Ascending aorta (tissue), 2 donors: ENCODE measurements at regions not wholly inside any gene's neighbourhood (a gene's known extent, or its start where the extent isn't known, plus 50 kb on each side); places are given as distances from the start of the nearest gene placed in this dataset.

ENCODE experiments used
- DNase-seq, 2 donors: peaks; one replicate each; pipeline ENCODE4 v3.0.0-alpha.2; 2019; ENCODE audit warnings: low spot score in 2 of 2
- H3K27ac ChIP-seq, 2 donors: fragments of 200-600 bp; sonication (generic); one replicate each; pipeline ENCODE4 v1.5.1; 2016 to 2017; ENCODE audit warnings: mild to moderate bottlenecking in 1 of 2
- H3K27me3 ChIP-seq: fragments of 200-600 bp; sonication (generic); one replicate; pipeline ENCODE4 v1.5.1; 2017
- H3K36me3 ChIP-seq, 2 donors: fragments of 200-600 bp; sonication (generic); one replicate each; pipeline ENCODE4 v1.5.1; 2016
- H3K4me1 ChIP-seq, 2 donors: fragments of 200-600 bp; sonication (generic); one replicate each; pipeline ENCODE4 v1.5.1; 2016 to 2017; ENCODE audit warnings: mild to moderate bottlenecking in 1 of 2
- H3K4me3 ChIP-seq, 2 donors: fragments of 200-600 bp; sonication (generic); one replicate each; pipeline ENCODE4 v1.5.1; 2016 to 2017; ENCODE audit warnings: mild to moderate bottlenecking in 1 of 2
- H3K9me3 ChIP-seq, 2 donors: fragments of 200-600 bp; sonication (generic); one replicate each; pipeline ENCODE4 v1.5.1; 2016
- CTCF ChIP-seq, 3 experiments: fragments of 200-600 bp in 2 of 3; fragments of 450-650 bp in 1 of 3; sonication (generic) in 2 of 3; IDR thresholded peaks; one replicate each; pipeline ENCODE4 v1.5.1; 2016 to 2019; ENCODE audit warnings: antibody characterized with exemption in 3 of 3, mild to moderate bottlenecking in 1 of 3, moderate library complexity in 1 of 3
- intact Hi-C: fragments of 100-400 bp; cut with DNase I; formaldehyde crosslinking; loops from one replicate; pipeline ENCODE4 v1.15.1; 2023

- intact Hi-C loops, result no loop called here
These were observed 1587.0 kb upstream of the PRR20A start for GRCh38 chr13:55553701-55554100.

GRCh38 chr13:55554741-55555140, 1586.0 kb upstream of the PRR20A start:
- no peak for DNase-seq
- intact Hi-C loops, result no loop called here
- H3K9me3 ChIP-seq, result no peaks in the 10 kb centered on the region
- H3K4me3 ChIP-seq, result no peak overlapping the region
- no peaks in the 10 kb centered on the region for H3K4me1 ChIP-seq
- TF ChIP-seq CTCF (IDR thresholded peaks at IDR 0.05), result no peak
- H3K27me3 ChIP-seq, result no peaks in the 10 kb centered on the region
- no peaks in the 10 kb centered on the region for H3K36me3 ChIP-seq
- H3K27ac ChIP-seq, result no peak overlapping the region

More at GRCh38 chr13:55553701-55554100, 1587.0 kb upstream of the PRR20A start:
- Histone ChIP-seq H3K27ac (no peak overlapping the region), H3K36me3 (no peaks in the 10 kb centered on the region), H3K9me3 (no peaks in the 10 kb centered on the region), H3K27me3 (no peaks in the 10 kb centered on the region), H3K4me1 (no peaks in the 10 kb centered on the region), H3K4me3 (no peak overlapping the region)
- DNase-seq, result no peak
- no peak for TF ChIP-seq CTCF (IDR thresholded peaks at IDR 0.05)

- Histone ChIP-seq H3K27me3 (no peaks in the 10 kb centered on the region), H3K36me3 (no peaks in the 10 kb centered on the region), H3K4me1 (no peaks in the 10 kb centered on the region), H3K27ac (no peak overlapping the region), H3K4me3 (no peak overlapping the region), H3K9me3 (no peaks in the 10 kb centered on the region)
- DNase-seq, result no peak
- TF ChIP-seq CTCF (IDR thresholded peaks at IDR 0.05), result no peak
- intact Hi-C loops, result no loop called here
These were observed 1580.4 kb upstream of the PRR20A start for GRCh38 chr13:55560331-55560730.

GRCh38 chr13:55563267-55563666, 1577.5 kb upstream of the PRR20A start:
- intact Hi-C loops, result no loop called here
- H3K4me1 ChIP-seq, result no peaks in the 10 kb centered on the region
- no peak overlapping the region for H3K27ac ChIP-seq
- H3K27me3 ChIP-seq, result no peaks in the 10 kb centered on the region
- H3K36me3 ChIP-seq, result no peaks in the 10 kb centered on the region
- TF ChIP-seq CTCF (IDR thresholded peaks at IDR 0.05), result no peak
- no peak for DNase-seq
- H3K9me3 ChIP-seq, result no peaks in the 10 kb centered on the region
- no peak overlapping the region for H3K4me3 ChIP-seq

GRCh38 chr13:55566334-55566733, 1574.4 kb upstream of the PRR20A start:
- Histone ChIP-seq H3K27ac (no peak overlapping the region), H3K9me3 (no peaks in the 10 kb centered on the region), H3K4me1 (no peaks in the 10 kb centered on the region), H3K36me3 (no peaks in the 10 kb centered on the region), H3K4me3 (no peak overlapping the region), H3K27me3 (no peaks in the 10 kb centered on the region)
- no peak for TF ChIP-seq CTCF (IDR thresholded peaks at IDR 0.05)
- intact Hi-C loops, result no loop called here
- no peak for DNase-seq

GRCh38 chr13:55566779-55567178, 1573.9 kb upstream of the PRR20A start:
- no peaks in the 10 kb centered on the region for H3K4me1 ChIP-seq
- TF ChIP-seq CTCF (IDR thresholded peaks at IDR 0.05), result no peak
- no peaks in the 10 kb centered on the region for H3K9me3 ChIP-seq
- no peak overlapping the region for H3K27ac ChIP-seq
- intact Hi-C loops, result no loop called here
- H3K36me3 ChIP-seq, result no peaks in the 10 kb centered on the region
- H3K27me3 ChIP-seq, result no peaks in the 10 kb centered on the region
- no peak for DNase-seq
- no peak overlapping the region for H3K4me3 ChIP-seq
